Fibroblast of mammary gland (primary cell): ENCODE measurements at regions not wholly inside any gene's neighbourhood (a gene's known extent, or its start where the extent isn't known, plus 50 kb on each side); places are given as distances from the start of the nearest gene placed in this dataset.
A peak's percentile ranks its signal among the peaks of the same experiment; 100 is the strongest.

Experiments
- DNase-seq: peaks from one replicate; pipeline ENCODE4 v3.0.0-alpha.2; 2010; ENCODE audit warnings: low read depth
- H3K4me3 ChIP-seq: 2 replicates; pipeline ENCODE4 v1.5.1; 2011; ENCODE audit warnings: low read depth, mild to moderate bottlenecking, low read length, moderate library complexity; ENCODE audit not compliant: control insufficient read depth
- CTCF ChIP-seq: conservative IDR thresholded peaks from 2 replicates; pipeline ENCODE4 v1.5.1; 2011; ENCODE audit warnings: low read depth, low read length, inconsistent platforms; ENCODE audit not compliant: control insufficient read depth, insufficient read depth

- DNase-seq, result no peak
- no peak for TF ChIP-seq CTCF
- H3K4me3 ChIP-seq, result no peak overlapping the region
These were observed 339.4 kb downstream of the GRB14 start for GRCh38 chr2:164281896-164282295.

DNA sequence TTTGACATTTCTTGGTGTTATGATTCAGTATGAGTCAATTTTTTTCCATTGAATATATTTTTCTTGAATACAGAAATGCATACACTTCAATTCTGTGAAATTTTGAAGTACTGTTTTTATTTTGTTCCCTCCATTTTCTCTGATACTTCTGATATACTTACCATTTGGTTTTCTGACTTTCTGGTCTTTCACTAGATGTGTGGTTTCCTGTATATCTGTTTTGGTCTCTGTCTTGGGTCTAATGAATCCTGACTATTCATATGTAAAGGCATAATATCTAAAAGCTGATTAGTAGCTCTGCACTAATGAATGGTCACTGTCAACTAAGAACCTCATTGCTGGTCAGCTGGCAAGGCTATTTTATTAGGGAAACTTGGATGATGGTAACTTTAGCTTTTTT, 345.6 kb downstream of the GRB14 start:
- DNase-seq, result no peak
- no peak for TF ChIP-seq CTCF
- no peak overlapping the region for H3K4me3 ChIP-seq

DNA sequence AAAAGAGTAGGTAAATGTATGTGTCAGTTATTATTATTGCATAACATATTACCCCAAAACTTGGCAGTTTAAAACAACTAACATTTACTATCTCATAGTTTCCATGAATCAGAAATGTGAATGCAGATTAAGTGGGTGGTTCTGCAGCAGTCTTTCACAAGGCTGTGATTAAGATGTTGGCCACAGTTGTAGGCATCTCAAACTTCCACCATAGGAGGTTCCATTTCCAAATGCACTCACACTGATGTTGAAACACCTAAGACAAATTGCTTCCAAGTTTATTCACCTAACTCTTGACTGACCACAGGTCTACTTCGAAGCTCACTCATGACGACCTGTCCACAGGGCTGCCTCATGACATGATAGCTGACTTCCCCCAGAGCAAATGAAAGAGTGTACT, 360.8 kb downstream of the GRB14 start:
- TF ChIP-seq CTCF, result no peak
- peak; percentile 32 for DNase-seq
- no peak overlapping the region for H3K4me3 ChIP-seq

GRCh38 chr2:164257742-164258141, 363.5 kb downstream of the GRB14 start:
- DNase-seq, result peak; percentile 6
- no peak overlapping the region for H3K4me3 ChIP-seq
- TF ChIP-seq CTCF, result no peak

DNA sequence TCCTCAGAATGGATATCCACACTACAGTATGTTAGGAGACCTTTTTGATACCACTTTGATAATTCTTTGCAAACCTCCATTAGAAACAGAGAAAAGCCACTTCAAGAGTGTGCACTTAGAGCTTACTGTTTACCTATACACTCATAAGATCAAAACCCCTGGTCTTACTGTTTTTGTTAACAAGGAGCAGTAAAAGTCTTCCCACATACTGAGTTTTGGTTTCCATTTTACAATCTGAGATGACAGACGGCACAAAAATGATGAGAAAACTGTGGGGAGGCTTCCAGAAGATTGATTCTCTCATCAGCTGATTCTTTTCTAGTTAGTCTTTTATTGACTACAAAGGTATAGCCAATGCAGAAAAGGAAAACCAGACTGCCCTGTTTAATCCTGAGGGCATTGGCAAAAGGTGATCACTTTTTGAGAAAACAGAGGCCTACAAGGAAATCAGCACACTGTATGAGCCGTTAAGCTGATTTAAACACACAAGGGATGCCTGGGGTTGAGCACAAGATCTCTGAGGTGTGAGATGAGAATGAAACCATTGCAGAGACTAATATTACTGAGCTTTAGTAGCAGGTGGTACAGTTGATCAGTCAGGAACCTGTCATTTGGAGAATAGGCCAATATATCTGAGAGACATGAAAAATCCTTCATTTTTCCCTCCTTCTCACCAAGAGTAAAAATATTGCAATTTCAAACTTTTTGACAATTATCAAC, 368.6 kb downstream of the GRB14 start:
- no peak for DNase-seq
- no peak for TF ChIP-seq CTCF
- H3K4me3 ChIP-seq, result no peak overlapping the region

GRCh38 chr2:164243315-164243714, 378.0 kb downstream of the GRB14 start:
- no peak for DNase-seq
- no peak for TF ChIP-seq CTCF
- H3K4me3 ChIP-seq, result no peak overlapping the region

GRCh38 chr2:164242409-164242808, 378.9 kb downstream of the GRB14 start:
- DNase-seq, result no peak
- no peak for TF ChIP-seq CTCF
- H3K4me3 ChIP-seq, result no peak overlapping the region
